GM18870 (cell line): ENCODE measurements at regions not wholly inside any gene's neighbourhood (a gene's known extent, or its start where the extent isn't known, plus 50 kb on each side); places are given as distances from the start of the nearest gene placed in this dataset.

Experiments used
- ATAC-seq: cut with Tn5 transposase; IDR thresholded peaks from one replicate; pipeline ENCODE4 v1.9.1; 2021; ENCODE audit warnings: moderate library complexity; ENCODE audit not compliant: unreplicated experiment

- ATAC-seq = no peak
Measured at GRCh38 chr13:62336507-62336906, 920.9 kb upstream of the PCDH20 start.

GRCh38 chr13:62333466-62333865, 917.8 kb upstream of the PCDH20 start:
- ATAC-seq = no peak

- no peak for ATAC-seq
Measured at GRCh38 chr13:62331384-62331783, 915.7 kb upstream of the PCDH20 start.

- ATAC-seq = no peak
Measured at GRCh38 chr13:62327367-62327766, 911.7 kb upstream of the PCDH20 start.

GRCh38 chr13:62324842-62325241, 909.2 kb upstream of the PCDH20 start:
- no peak for ATAC-seq

- ATAC-seq = no peak
Measured at GRCh38 chr13:62321895-62322294, 906.2 kb upstream of the PCDH20 start.

- ATAC-seq = no peak
Measured at GRCh38 chr13:62321139-62321538, 905.5 kb upstream of the PCDH20 start.

GRCh38 chr13:62320129-62321108, 904.8 kb upstream of the PCDH20 start:
- ATAC-seq = no peak

GRCh38 chr13:62309904-62310303, 894.3 kb upstream of the PCDH20 start:
- no peak for ATAC-seq

- peak; percentile 89 for ATAC-seq
Measured at GRCh38 chr13:62305756-62306155, 890.1 kb upstream of the PCDH20 start.

GRCh38 chr13:62302341-62302740, 886.7 kb upstream of the PCDH20 start:
- no peak for ATAC-seq

- no peak for ATAC-seq
Measured at GRCh38 chr13:62299988-62300387, 884.3 kb upstream of the PCDH20 start.

- ATAC-seq = no peak
Measured at GRCh38 chr13:62296812-62297211, 881.2 kb upstream of the PCDH20 start.

GRCh38 chr13:62294244-62294643, 878.6 kb upstream of the PCDH20 start:
- ATAC-seq = no peak

- ATAC-seq = no peak
Measured at GRCh38 chr13:62292714-62293480, 877.2 kb upstream of the PCDH20 start.

- ATAC-seq = no peak
Measured at GRCh38 chr13:62290542-62290941, 874.9 kb upstream of the PCDH20 start.

GRCh38 chr13:62287764-62288163, 872.1 kb upstream of the PCDH20 start:
- ATAC-seq = no peak

- ATAC-seq = peak; percentile 68
Measured at GRCh38 chr13:62280590-62280989, 864.9 kb upstream of the PCDH20 start.

- no peak for ATAC-seq
Measured at GRCh38 chr13:62278271-62278670, 862.6 kb upstream of the PCDH20 start.

- ATAC-seq = no peak
Measured at GRCh38 chr13:62251734-62252133, 836.1 kb upstream of the PCDH20 start.

- ATAC-seq = no peak
Measured at GRCh38 chr13:62250501-62251201, 835.0 kb upstream of the PCDH20 start.
